ENCODE measurements at regions not wholly inside any gene's neighbourhood (a gene's known extent, or its start where the extent isn't known, plus 50 kb on each side); places are given as distances from the start of the nearest gene placed in this dataset.

GRCh38 chr7:155994279-155994811 lies 182.1 kb upstream of the SHH start:
- no peak for DNase-seq (ENCODE audit: low read depth)

- DNase-seq (ENCODE audit: low read depth), result no peak
Measured at GRCh38 chr7:155993420-155994278, 181.4 kb upstream of the SHH start.

- no peak for DNase-seq (ENCODE audit: low read depth)
Measured at GRCh38 chr7:155992974-155993373, 180.7 kb upstream of the SHH start.

GRCh38 chr7:155992538-155992937 lies 180.3 kb upstream of the SHH start:
- DNase-seq (ENCODE audit: low read depth), result no peak

GRCh38 chr7:155992107-155992506 lies 179.8 kb upstream of the SHH start:
- DNase-seq (ENCODE audit: low read depth), result no peak

- no peak for DNase-seq (ENCODE audit: low read depth)
Measured at GRCh38 chr7:155991470-155991869, 179.2 kb upstream of the SHH start.

GRCh38 chr7:155988416-155988815 lies 176.2 kb upstream of the SHH start:
- no peak for DNase-seq (ENCODE audit: low read depth)

- no peak for DNase-seq (ENCODE audit: low read depth)
Measured at GRCh38 chr7:155987681-155988235, 175.5 kb upstream of the SHH start.

- no peak for DNase-seq (ENCODE audit: low read depth)
Measured at GRCh38 chr7:155986497-155987160, 174.4 kb upstream of the SHH start.

- no peak for DNase-seq (ENCODE audit: low read depth)
Measured at GRCh38 chr7:155985518-155986250, 173.4 kb upstream of the SHH start.

- no peak for DNase-seq (ENCODE audit: low read depth)
Measured at GRCh38 chr7:155984609-155985405, 172.5 kb upstream of the SHH start.

- no peak for DNase-seq (ENCODE audit: low read depth)
Measured at GRCh38 chr7:155984028-155984580, 171.8 kb upstream of the SHH start.

- no peak for DNase-seq (ENCODE audit: low read depth)
Measured at GRCh38 chr7:155983176-155983815, 171.0 kb upstream of the SHH start.

- DNase-seq (ENCODE audit: low read depth), result no peak
Measured at GRCh38 chr7:155981703-155982102, 169.4 kb upstream of the SHH start.

- no peak for DNase-seq (ENCODE audit: low read depth)
Measured at GRCh38 chr7:155980841-155981240, 168.6 kb upstream of the SHH start.

- no peak for DNase-seq (ENCODE audit: low read depth)
Measured at GRCh38 chr7:155979994-155980393, 167.7 kb upstream of the SHH start.

GRCh38 chr7:155979566-155979965 lies 167.3 kb upstream of the SHH start:
- no peak for DNase-seq (ENCODE audit: low read depth)

- no peak for DNase-seq (ENCODE audit: low read depth)
Measured at GRCh38 chr7:155975490-155975889, 163.2 kb upstream of the SHH start.

GRCh38 chr7:155974186-155974897 lies 162.1 kb upstream of the SHH start:
- DNase-seq (ENCODE audit: low read depth), result no peak

GRCh38 chr7:155973451-155973997 lies 161.3 kb upstream of the SHH start:
- no peak for DNase-seq (ENCODE audit: low read depth)

All from EH (cell line).